Stimulated activated naive CD4-positive, alpha-beta T cell (primary cell): ENCODE measurements at regions not wholly inside any gene's neighbourhood (a gene's known extent, or its start where the extent isn't known, plus 50 kb on each side); places are given as distances from the start of the nearest gene placed in this dataset.
"Not testable (repeated sequence)": the region's sequence is repeated elsewhere in the genome, so short reads cannot be mapped to it uniquely, and the experiment has no call there.

ENCODE experiments used
- DNase-seq, 6 experiments: peaks; one replicate each; lab custom pipeline; 2025; lab: John Stamatoyannopoulos, UW

- no peak for DNase-seq
These were observed 78.3 kb upstream of the SLC16A7 start for GRCh38 chr12:59517522-59517921.

- DNase-seq: peak in 2 of 6 experiments; percentile 5 to 6
These were observed 94.9 kb upstream of the SLC16A7 start for GRCh38 chr12:59500915-59501314.

GRCh38 chr12:59500335-59500734, 95.5 kb upstream of the SLC16A7 start:
- DNase-seq: no peak

- DNase-seq: no peak
These were observed 96.1 kb upstream of the SLC16A7 start for GRCh38 chr12:59499774-59500173.

- DNase-seq: no peak
These were observed 101.2 kb upstream of the SLC16A7 start for GRCh38 chr12:59494617-59495016.

GRCh38 chr12:59491877-59492276, 104.0 kb upstream of the SLC16A7 start:
- no peak for DNase-seq

GRCh38 chr12:59486827-59487226, 109.0 kb upstream of the SLC16A7 start:
- DNase-seq: no peak

GRCh38 chr12:59484575-59484974, 111.3 kb upstream of the SLC16A7 start:
- no peak for DNase-seq

- DNase-seq: not testable (repeated sequence)
These were observed 121.6 kb upstream of the SLC16A7 start for GRCh38 chr12:59474236-59474635.

GRCh38 chr12:59472273-59472672, 123.6 kb upstream of the SLC16A7 start:
- no peak for DNase-seq

- DNase-seq: no peak
These were observed 135.7 kb upstream of the SLC16A7 start for GRCh38 chr12:59459966-59460660.

- DNase-seq: no peak
These were observed 142.4 kb upstream of the SLC16A7 start for GRCh38 chr12:59453475-59453874.

GRCh38 chr12:59452746-59453145, 143.1 kb upstream of the SLC16A7 start:
- DNase-seq: no peak

- DNase-seq: no peak
These were observed 143.6 kb upstream of the SLC16A7 start for GRCh38 chr12:59452259-59452658.

- DNase-seq: no peak
These were observed 149.7 kb upstream of the SLC16A7 start for GRCh38 chr12:59446116-59446515.

- DNase-seq: peak in 4 of 6 experiments; percentile 3 to 28 (median 16)
These were observed 150.9 kb upstream of the SLC16A7 start for GRCh38 chr12:59444932-59445331.

- DNase-seq: no peak
These were observed 163.8 kb upstream of the SLC16A7 start for GRCh38 chr12:59432057-59432456.

- DNase-seq: peak in 1 of 6 experiments; percentile 4
These were observed 164.6 kb upstream of the SLC16A7 start for GRCh38 chr12:59431266-59431665.

GRCh38 chr12:59429766-59430165, 166.1 kb upstream of the SLC16A7 start:
- DNase-seq: no peak

GRCh38 chr12:59425798-59426197, 170.0 kb upstream of the SLC16A7 start:
- DNase-seq: no peak

- not testable (repeated sequence) for DNase-seq
These were observed 171.2 kb upstream of the SLC16A7 start for GRCh38 chr12:59424666-59425065.

- no peak for DNase-seq
These were observed 181.8 kb upstream of the SLC16A7 start for GRCh38 chr12:59414051-59414450.

GRCh38 chr12:59408431-59408830, 187.4 kb upstream of the SLC16A7 start:
- no peak for DNase-seq

- DNase-seq: no peak
These were observed 188.0 kb upstream of the SLC16A7 start for GRCh38 chr12:59407799-59408198.
